GM19240 (cell line): ENCODE measurements at regions not wholly inside any gene's neighbourhood (a gene's known extent, or its start where the extent isn't known, plus 50 kb on each side); places are given as distances from the start of the nearest gene placed in this dataset.
A peak's percentile ranks its signal among the peaks of the same experiment; 100 is the strongest.

Source experiments
- DNase-seq: peaks from one replicate; pipeline ENCODE4 v3.0.0; 2011; ENCODE audit warnings: low spot score; ENCODE audit not compliant: insufficient read length

DNA sequence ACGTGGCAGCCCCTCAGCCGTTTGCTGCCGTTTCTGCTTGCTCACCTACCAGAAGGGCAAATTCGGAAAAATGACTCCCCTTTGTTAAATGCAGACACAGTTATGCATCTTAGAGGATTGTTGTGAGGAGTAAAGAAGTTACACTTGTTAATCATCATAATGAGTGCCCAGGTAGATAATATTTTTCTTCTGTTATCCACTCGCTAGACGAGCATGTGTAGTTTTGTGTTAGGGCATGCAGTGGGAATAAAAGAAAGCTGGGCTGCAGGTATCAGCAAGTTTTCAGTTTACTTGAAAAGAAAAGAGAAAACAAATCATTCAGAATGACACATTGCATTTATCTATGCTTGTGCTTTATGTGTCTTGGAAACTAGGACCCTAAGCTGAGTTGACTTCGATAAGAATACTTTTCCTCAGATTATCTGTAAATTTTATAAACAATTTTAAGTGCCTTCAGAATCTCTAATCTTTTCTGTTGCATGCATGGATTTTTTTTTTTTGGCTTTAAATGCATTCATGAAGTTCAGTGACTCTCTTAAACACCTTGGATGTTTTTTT, 365.3 kb downstream of the QKI start:
- DNase-seq = no peak

DNA sequence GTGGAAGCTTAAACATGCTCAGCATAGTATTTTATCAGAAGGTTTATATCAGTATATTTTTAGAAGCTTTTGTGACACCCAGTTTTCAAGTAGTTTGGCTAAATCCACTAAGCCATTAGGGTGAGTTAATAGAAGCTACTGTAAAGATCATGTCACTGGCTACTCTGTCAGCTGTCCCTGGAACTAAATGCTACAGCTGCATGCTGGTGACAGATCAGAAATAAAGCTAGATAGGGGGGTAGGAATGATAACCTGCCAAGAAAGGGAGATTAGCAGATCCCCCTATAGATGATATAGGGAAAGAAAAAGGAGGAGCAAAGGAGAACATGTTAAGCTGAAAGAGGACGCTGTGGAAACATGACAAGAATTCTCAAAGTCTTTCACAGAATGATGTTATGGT, 363.2 kb downstream of the QKI start:
- DNase-seq = no peak

DNA sequence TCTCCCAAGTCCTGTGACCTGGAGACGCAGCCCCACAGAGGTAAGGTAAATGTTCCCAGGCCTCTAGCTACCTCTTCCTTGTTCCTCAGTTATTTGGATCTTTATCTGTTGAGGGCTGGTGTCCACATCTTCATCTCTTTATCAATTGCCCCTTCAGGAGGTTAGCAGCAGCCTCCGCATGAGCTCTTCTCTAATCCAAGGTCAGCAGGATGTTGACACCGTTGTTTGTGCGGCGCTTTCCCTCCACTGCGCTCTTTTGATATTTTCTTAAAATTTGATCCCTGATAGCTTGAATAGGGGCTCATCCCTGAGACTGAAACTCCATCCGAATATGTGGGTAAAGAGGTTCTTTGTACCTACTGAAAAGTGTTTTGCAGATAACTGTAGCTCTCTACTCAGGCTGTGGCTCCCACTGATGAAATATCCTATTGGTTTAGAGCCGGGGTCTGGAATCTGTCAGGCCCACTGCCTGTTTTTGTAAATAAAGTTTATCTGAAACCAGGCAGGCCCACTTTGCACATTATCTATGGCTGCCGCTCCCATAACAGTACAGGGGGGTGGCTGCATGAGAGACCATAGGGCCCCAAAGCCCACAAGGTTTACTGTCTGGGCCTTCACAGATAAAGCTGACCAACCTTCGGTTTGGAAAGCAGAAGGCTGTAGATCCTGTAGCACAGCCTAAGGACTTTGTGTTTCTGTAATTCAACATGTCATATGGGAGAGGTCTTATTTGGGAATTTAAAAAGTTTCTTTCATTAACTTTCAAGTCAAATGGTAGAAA, 362.6 kb downstream of the QKI start:
- DNase-seq = no peak

DNA sequence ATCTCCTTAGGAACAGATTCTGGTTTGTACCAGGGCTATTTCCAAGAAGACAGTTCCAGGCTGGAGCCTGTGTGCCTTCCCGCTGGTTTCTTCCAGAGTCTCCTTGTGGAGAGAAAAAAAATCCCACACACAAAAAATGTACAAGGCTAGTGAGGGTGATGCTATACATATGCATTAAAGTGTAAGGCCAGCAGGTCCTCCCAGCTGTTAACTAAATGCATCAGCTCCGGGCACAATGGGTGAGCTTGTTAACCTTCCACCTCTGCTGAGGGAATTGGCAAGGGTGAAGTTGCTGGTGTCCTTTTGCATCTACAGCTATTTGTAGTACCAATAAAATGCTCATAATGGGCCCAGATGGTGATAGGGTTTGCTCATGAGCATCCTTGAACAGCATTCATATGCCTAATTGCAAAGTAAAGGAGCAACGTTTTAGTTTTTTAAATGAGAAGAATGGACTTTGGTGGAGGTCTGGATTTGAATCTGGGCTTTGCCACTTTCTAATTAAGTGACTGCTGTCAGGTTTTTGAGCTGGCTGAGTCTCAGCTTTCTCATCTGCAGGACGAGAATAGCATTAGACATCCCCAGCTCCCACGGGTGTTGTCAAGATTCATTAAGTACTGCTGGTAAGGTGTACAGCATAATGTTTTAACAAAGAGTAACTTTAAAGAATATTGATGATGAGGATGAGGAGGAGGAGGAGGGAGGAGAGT, 361.8 kb downstream of the QKI start:
- no peak for DNase-seq

DNA sequence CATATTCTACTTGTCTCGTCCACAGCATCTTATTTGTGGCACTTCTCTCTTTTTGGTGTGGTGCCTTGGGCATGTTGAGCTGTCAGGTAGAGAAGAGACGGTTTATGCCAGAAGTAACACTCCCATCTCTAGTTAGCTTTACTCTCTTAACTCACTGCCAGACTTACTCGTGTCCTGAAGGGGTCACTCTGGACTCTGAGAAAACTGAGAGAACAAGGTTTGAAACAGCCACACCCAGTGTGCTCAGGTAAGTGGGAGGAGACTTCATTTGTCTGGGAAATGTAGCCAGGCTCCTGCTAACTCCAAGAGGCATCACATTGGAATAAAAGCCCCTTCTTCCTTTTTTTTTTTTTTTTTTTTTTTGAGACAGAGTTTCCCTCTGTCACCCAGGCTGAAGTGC, 360.8 kb downstream of the QKI start:
- DNase-seq = no peak

DNA sequence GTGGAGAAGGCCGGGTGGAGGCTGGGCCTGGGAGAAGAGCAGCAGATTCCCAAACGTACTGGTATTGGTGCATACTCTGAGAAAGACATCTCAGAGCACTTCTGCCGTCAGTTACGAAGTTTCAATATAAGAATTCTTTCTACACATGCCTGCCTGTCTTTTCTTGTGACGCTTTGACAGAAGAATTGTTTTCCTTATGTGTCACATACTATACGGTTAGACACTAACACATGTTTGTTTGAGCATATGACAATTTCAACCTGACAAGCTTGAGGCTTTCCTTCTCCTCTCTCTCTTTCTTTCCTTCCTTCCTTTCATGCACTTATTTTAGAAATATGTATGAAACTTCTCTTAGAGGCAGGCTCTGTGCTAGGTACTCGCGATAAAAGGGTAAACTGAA, 360.0 kb downstream of the QKI start:
- DNase-seq = no peak

DNA sequence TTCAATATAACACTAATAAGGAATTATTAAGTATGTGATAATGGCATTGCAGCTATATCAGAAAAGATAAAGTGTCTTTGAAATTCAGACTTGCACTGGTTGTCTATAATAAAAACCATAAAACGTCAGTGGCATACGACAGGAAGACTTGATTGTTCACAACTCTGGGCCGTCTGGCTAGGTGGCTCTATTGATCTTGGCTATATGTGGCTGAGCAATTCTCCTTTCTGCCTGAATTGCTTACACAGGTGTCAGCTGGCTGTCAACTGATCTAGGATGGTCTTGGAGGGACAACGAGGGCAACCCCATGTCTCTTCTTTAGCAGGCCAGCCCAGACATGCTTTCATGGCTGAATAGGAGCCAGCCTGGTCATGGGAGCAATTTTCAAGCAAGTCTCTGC, 359.1 kb downstream of the QKI start:
- no peak for DNase-seq

DNA sequence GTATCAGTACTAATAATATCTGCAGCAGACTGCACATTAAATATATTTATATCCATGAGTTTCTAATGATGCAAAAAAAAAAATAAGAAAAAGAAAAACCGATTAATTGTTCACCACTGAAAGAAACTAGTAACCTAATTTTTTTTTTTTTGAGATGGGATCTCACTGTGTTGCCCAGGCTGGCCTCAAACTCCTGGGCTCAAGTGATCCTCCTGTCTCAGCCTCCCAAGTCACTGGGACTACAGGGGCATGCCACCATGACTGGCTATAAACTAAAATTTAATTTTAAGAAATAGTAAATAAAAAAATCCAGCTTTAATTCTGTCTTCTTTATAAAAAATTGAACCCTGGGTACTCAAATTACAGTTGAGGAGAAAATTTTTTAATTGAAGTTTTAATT, 358.2 kb downstream of the QKI start:
- DNase-seq = no peak

DNA sequence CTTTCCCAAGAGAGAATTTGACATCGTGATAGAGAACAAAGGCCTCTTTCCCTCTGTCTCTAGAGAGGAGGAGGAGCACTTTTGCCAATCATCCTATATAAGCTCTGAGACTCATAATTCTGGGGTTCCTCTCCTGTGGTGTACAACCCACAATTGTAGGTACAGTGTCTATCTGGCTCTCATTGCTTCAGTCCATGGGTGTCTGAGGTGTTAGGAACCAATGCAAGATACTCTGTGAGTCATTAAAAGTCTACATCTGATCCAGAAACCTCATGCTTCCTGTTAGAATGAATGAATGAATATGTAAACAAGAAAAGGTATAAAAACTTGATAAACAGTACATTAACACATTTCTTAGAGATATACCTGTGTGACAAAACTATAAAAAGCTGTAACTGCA, 356.7 kb downstream of the QKI start:
- DNase-seq = no peak

DNA sequence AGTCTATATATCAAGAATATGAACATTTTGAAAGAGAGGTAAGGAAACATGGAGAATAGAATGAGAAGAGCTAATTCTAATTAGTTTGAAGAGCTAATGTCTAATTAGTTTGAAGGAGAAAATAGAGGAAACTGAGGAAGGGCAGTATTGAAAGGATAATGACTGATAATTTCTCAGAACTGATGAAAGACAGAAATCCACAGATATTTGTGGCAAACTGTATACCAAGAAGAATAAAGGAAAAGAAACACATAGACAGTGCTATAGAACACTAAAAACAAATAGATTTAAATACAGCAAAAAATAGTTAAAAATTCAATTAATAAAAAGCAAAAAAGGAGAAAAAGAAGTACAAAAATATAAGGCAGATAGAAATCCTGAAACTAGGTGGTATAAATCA, 354.4 kb downstream of the QKI start:
- DNase-seq = no peak

DNA sequence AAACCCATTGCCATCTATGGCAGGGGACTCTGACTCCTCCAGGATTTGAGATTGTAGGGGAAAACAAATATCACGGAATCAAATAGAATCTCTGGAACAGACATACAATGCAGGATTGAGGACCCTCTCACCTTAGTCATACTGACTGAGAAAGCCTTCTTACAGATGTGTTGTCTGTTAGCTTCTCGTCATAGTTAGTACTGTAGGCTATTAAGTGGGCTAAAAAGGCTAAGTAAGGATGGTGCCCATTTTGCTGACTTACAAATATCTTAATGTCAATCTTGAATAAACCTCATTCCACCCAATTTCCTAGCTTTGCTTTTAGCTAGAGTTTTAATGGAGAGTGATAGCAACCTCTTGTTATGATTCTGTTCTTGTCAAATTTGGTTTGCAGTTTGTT, 352.4 kb downstream of the QKI start:
- DNase-seq = no peak

DNA sequence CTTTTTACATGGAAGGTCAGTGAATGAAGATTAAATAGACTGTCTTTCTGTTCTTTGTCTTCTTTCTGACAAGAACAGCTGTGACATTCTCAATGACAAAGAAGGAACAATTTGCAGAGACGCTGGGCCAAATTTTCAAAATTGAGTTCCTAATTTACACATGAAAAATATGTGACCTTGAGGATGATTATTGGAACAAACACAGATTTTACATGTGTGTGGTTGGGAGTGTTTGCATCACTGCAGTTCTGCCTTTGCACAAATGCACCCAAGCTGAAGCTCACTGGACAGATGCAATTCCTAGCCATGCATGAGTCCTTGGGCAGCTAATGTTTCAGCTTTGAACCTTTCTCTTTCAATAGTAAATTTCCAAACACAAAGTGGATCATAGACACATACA, 350.8 kb downstream of the QKI start:
- no peak for DNase-seq

DNA sequence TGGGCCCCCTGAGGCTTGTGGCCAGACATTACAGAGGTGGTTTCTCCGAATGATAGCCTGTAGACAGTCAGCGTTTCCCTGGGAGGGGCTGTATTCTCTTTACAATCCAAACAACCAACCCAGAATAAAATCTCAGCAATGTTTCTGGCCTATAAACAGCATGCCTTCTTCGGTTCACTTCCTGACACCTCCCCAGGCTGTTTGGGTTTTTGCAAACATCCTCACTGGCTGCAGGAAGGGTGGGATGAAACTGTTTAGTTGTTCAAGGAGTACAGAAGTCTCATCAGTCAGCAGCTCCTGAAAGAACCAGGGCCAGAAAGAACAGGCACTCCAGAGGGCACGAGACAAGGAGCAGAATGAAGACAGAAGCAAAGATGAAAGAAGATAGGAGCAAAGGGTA, 350.0 kb downstream of the QKI start:
- DNase-seq = no peak

DNA sequence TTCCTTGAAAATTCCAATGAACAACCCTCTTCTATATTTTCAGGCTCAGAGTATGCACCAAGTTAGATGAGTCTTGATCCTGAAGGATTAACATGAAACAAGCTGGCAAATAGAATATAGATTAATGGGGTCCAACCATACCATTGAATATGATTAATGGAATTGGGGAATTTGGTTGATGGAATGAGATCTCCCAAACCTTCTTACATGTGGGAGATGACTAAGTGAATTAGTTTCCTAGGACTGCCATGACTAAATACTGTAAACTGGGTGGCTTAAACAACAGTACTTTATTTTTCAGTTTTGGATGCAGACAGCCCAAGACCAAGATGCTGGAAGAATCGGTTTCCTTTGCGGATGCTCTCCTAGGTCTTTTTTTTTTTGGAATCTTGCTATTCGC, 347.0 kb downstream of the QKI start:
- DNase-seq = no peak

DNA sequence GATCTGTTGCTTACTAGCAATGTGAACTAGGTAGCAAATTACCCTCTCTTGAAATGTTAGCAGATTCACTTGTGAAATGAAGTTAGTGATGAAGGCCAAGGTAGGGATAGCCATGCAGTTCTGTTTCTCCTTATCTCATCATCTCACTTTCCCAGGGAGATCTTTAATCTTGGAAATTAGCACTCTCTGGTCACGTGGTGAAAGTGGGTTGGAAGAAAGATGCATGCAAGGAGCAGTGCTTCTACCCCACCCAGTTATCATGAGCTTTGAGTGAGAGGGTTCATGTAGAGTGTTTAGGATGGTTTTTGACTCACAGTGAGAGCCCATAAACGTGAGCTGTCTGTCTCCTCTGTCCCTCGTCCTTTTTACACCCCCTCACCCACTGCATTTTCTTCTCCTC, 346.3 kb downstream of the QKI start:
- no peak for DNase-seq

DNA sequence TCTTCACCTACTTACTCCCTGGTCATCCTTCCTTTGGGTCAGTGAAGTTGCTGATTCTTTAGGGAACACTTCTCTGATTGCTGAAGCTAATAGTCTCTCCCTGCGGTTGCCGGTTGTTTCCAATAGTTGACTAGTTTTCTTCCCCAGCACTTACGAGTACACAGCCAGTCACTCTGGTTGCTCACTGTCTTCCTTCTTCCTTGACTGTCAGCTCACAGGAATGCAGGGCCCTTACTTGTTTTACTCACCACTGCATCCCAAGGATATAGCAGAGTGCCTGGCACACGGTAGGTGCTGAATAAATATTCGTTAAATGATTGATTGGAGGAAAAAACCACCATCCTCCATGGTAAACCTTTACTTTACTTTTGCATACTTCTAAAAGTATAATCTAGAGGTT, 345.0 kb downstream of the QKI start:
- no peak for DNase-seq

DNA sequence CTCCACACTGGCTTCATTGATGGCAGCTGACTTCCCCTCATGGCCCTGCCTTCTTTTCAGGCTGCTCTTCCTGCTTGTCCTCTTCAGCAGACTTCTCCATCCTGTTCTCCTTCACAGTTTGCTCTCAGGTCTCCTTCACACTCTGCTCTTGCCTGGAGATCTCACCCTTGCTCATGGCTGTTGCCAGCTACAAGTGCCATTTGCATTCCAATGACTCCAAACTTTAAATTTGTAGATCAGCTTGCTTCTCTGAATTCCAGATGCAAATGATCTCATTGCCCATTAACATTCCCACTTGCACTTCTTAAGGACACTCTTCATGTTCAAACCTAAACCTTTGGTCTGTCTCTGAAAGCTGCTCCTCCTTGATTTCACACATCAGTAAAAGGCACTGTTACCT, 343.0 kb downstream of the QKI start:
- DNase-seq = no peak

DNA sequence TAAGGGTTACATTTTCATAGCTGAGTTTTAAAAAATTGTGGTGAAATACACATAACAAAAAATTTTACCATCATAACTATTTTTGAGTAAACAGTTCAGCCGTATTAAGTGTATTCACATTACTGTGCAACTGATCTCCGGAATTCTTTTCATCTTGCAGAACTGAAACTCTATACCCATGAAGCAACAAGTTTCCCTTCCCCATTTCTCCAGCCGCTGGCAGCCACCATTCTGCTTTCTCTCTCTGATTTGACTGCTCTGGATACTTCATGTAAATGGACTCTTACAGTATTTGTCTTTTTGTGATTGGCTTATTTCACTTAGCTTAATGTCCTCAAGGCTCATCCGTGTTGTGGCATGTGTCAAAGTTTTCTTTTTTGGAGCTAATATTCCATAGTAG, 341.6 kb downstream of the QKI start:
- peak; percentile 36 for DNase-seq

DNA sequence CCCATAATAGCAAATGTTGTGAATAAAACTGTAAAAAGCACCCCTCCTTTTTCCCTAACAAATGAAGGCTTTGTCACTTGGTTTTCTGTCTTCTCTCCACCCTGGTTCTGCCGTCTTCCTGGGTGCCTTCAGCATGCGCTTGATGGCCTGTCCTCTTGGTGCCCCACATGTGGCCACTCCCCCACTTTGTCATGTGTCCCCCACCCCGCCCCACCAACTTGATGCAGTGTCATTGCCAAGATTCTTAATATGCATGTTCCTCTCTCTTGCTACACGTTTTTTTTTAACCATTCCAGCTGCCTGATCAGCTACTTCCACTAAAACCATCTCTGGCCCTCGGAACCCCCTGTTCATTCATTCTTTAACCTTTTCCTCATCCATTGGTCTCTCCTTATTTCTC, 340.3 kb downstream of the QKI start:
- DNase-seq = no peak

DNA sequence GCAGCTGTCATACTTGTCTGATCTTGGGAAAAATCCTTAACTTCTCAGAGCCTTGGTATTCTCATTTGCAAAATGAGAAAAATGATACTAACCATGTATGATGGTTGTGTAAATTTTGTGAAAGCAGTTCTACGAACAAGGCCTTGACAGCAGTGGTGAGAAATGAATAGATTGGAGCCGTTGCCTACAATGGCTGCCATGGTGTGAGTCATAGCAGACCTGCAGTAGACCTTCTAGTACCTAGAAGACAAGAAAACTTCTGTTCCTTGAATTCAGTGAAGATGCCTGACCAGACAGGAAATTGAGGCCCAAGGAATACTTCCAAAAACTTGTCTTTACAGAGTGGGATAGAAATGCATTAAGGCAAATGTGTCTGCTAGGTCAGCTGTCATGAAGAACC, 338.9 kb downstream of the QKI start:
- no peak for DNase-seq

DNA sequence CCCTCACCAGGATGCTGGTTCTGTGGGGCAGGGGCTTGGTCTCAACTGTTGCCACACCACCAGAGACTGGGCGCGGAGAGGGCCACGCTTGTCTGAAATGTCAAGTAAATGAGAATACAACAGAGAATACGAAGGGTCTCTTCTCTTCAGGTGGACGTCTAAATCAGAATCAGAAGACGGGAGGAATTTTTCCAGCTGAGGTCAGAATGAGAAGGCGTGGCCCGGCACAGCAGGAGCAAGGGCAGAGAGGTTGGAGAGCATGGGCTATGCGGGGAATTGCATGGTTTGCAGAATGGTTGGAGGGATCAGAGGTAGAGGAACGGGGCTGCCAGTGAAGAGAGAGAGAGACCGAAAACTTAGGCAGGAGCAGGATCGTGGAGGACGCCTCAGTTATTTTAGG, 337.9 kb downstream of the QKI start:
- DNase-seq = no peak

DNA sequence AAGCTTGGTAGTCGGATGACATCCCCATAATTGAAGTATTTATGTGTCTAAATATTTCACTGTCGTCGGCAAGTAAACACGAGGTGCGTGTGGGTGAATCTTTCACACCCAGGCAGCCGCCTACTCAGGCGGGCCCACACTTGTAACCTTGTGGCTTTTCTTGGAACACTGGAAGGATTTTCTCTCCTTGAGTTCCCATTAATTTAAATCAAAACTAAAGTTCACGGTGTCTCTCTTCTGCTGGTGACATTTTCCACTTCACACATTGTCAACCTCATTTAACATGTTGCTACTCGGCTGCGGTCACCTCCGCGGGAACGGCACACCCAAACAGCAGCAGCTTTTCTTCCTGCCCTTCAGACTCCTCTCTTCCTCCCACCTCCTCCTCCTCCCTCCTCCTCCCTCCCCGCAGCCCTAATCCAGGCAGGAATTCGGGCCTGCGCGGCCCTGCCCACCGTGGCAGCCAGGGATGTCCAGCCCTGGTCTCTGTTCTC, 336.6 kb downstream of the QKI start:
- no peak for DNase-seq
